Fibroblast of mammary gland (primary cell): ENCODE measurements at regions not wholly inside any gene's neighbourhood (a gene's known extent, or its start where the extent isn't known, plus 50 kb on each side); places are given as distances from the start of the nearest gene placed in this dataset.
A peak's percentile ranks its signal among the peaks of the same experiment; 100 is the strongest.

Experiments used
- DNase-seq: peaks from one replicate; pipeline ENCODE4 v3.0.0-alpha.2; 2010; ENCODE audit warnings: low read depth
- H3K4me3 ChIP-seq: 2 replicates; pipeline ENCODE4 v1.5.1; 2011; ENCODE audit warnings: low read depth, mild to moderate bottlenecking, low read length, moderate library complexity; ENCODE audit not compliant: control insufficient read depth
- CTCF ChIP-seq: conservative IDR thresholded peaks from 2 replicates; pipeline ENCODE4 v1.5.1; 2011; ENCODE audit warnings: low read depth, low read length, inconsistent platforms; ENCODE audit not compliant: control insufficient read depth, insufficient read depth

DNA sequence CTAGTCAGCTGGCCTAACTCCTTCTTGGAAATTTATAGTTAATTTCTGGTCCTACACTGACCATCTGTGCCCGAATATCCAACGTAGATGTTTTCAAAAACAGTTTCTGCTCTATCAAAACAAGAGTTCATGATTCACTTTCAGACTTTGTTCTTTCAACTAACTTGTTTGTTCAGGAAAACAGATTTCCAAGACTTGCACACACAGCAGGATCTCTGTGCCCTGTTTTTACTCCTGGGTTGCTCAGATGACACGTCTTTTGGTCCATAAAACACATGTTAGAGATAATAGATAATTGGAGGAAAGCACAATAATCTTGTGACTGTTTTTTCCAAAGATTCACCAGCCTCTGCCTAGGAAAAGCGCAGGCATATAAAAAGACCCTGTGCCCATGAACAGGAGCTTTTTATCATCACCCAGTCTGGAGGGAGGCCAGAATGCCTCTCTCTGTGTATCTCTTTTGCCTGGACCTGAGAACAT lies 218.0 kb downstream of the IRS2 start:
- TF ChIP-seq CTCF: no peak
- no peak overlapping the region for H3K4me3 ChIP-seq
- DNase-seq: peak; percentile 15

DNA sequence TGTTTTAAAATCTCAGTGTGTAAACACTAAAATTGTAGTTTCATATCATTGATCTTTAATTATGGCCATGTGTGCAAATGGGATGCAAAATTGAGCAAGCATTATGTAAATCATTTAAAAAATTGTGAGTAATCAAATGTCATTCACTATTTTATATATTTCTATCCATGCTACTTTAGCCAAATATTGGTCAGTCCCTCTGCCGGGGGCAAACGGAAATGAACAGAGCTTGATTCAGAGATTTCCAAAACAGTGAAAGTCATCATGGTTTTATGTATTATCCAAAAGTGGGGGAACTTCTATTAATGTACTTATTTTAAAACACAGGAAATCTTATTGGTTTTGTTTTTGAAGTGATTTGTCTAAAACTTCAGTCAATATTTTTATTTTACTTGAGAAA lies 219.1 kb downstream of the IRS2 start:
- no peak overlapping the region for H3K4me3 ChIP-seq
- TF ChIP-seq CTCF: peak; percentile 42
- peak; percentile 27 for DNase-seq

- H3K4me3 ChIP-seq: no peak overlapping the region
- no peak for DNase-seq
- no peak for TF ChIP-seq CTCF
Measured at GRCh38 chr13:109565877-109566276, 220.5 kb downstream of the IRS2 start.

GRCh38 chr13:109548374-109548773 lies 238.0 kb downstream of the IRS2 start:
- no peak overlapping the region for H3K4me3 ChIP-seq
- TF ChIP-seq CTCF: no peak
- DNase-seq: no peak

DNA sequence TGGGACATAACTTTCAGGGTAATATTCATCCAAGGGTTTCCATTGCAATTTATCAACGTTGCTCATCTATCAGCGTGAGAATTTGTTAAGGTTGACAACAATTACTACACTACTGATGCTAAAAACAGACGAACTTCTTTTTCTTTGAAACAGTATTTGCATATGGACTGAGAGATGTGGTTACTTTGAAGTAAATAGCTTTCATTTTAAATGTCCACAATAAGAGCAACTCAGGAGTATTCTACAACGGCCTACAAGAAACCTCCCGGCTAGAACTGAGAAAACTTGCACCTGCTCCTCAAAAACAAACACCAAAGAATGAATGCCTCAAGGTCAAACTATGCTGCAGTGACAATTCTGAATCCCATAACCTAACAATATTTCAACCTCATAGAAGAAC lies 238.4 kb downstream of the IRS2 start:
- DNase-seq: no peak
- no peak overlapping the region for H3K4me3 ChIP-seq
- TF ChIP-seq CTCF: no peak

- TF ChIP-seq CTCF: no peak
- no peak overlapping the region for H3K4me3 ChIP-seq
- DNase-seq: no peak
Measured at GRCh38 chr13:109545931-109546330, 240.5 kb downstream of the IRS2 start.

DNA sequence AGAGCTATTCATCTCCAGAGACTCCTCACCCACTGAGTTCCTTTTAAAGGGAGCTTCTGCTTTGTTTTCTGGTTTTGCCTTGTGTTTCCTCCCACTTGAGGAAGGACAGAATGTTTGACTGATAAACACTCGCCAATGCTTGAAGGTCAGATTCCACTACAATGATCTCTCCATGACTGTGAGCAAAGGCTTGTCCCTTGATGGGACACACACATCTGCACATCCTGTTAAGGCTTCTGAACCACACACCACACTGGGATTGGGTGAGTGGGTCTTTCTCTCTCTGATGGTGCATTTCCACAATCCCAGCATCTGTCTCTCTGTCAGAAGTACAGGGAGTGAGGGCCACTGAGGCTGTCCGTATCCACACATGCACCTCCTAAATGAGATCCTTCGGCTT lies 245.3 kb downstream of the IRS2 start:
- no peak for TF ChIP-seq CTCF
- DNase-seq: no peak
- H3K4me3 ChIP-seq: no peak overlapping the region
